GM19455 (cell line): ENCODE measurements at regions not wholly inside any gene's neighbourhood (a gene's known extent, or its start where the extent isn't known, plus 50 kb on each side); places are given as distances from the start of the nearest gene placed in this dataset.
"Not testable (repeated sequence)": the region's sequence is repeated elsewhere in the genome, so short reads cannot be mapped to it uniquely, and the experiment has no call there.

Experiments
- ATAC-seq: cut with Tn5 transposase; IDR thresholded peaks from one replicate; pipeline ENCODE4 v1.9.1; 2021; ENCODE audit not compliant: unreplicated experiment

DNA sequence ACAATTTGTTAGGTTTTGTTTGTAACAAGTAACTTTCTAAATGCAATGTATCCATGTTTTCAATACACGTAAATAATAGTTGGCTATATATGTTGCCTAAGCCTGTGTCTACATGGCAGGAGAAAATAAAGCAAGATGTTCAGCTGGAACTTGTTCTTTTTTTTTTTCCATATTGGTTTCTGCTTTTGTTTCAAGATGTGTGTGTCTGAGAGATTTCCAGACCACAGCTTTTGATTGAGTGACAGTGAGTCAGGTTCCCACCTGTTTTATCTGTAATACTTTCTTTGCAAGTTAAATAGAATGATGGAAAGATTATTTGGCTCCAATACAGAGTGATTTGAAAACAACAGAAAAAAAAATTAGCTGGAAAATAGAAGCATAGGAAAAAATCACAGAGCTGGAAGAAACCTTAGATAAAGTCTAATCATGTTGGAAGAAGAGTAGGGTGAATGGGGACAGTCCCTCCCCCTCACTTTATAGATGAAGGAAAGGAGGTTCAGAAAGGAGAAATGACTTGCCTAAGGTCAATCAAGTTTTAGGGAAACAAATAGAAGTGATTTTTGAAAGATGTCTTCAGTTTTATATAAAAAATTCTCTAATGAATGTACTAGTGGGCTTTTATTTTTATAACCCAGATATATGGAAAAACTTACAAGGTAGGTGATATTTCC lies 150.9 kb upstream of the STMND1 start:
- ATAC-seq, result no peak

DNA sequence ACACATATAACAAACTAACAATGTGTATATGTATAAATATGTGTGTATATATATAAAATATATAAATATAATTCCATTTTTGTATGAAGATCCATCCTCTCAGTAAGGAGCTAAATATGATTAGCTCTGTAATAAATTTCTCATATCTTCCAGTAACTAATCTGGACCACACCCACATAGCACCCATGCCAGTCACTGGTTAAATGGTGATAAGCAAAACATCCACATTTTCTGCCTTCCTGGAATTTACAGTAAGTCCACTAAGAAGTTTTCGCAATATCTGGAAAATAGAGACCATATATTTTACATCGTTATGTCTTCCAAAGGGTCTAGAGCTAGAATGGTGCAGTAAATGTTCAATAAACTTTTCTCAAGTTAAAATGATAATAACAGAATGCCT lies 151.5 kb upstream of the STMND1 start:
- no peak for ATAC-seq

DNA sequence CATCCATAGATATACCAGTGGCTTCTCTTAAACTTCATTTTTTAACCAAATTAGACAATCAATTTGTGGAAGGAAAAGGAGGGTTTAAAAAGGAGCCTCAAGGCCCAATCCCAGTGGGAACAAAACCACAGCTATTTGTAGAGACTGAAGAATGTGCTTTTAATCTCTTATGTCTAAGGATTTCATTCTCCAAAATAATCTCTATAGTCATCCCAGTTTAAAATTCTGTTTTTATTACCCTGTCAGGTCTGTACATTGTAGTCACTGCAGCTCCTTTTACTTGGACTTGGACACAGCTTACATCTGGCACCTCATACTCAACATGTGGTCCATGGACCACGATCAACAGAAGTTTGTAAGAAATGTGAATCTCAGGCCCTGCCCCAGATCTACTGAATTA lies 152.1 kb upstream of the STMND1 start:
- no peak for ATAC-seq

DNA sequence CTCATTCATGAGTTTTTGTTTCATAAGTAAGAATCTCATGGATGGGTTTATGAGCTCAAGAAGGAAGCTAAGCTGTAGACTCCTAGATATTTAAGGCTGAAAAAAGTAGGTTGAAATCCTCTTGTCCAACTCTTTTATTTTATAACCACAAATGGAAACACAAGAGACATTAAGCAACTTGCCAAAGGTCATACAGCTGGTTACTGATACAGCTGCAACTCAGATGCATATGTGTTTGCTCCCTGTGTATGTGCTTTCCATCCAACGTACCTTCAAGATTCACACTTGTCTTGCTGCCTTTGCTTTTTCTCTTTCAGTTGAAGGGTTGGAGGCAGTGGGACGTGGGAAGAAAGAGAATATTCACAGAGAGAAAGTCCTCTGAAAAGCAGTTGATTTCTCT lies 153.5 kb upstream of the STMND1 start:
- ATAC-seq, result no peak

DNA sequence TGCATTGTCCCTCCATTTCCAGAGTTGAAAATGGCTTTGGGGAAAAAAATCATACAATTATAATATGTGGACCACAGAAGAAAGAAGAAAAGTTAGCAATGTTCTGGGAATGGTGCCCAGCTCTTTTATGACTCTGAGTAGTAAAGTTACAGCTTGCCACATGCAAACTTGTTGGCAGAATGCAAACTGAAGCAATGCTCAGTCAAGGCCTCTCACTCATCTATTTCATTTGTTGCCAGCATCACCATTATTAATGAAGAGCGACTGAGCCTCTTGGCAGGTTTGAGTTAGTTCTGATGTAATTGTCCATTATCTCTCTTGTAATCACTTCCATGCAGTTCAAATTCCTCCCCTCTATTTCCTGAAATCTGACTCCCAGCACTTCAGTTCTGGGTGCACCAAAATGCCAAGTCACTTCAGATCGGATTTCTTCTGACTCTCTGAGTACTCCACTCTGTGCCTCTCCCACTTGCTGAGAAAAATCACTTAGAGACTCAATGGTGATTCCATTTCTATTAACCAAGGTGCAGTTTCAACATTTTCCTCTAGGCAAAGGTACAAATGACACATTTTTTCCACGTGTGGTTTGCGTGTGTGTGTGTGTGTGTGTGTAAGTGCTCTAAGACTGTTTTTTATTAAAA lies 154.4 kb upstream of the STMND1 start:
- no peak for ATAC-seq

DNA sequence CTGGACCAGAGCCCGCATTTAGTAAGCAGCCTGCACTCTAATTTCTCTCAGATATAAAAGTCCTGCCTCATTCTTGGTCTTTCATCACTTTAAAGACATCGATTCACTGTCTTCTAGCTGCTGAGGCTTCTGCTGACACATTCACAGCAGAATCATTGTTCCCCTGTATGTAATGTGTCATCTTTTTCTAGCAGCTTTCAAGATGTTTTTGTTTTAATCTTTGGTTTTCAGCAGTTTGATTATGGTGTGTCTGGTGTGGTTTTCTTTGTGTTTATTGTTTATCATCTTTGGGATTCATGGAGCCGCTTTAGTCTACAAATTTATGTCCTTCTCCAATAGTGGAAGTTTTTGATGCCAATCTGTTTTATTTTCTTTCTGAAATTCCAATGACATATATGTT lies 157.3 kb upstream of the STMND1 start:
- ATAC-seq, result no peak

DNA sequence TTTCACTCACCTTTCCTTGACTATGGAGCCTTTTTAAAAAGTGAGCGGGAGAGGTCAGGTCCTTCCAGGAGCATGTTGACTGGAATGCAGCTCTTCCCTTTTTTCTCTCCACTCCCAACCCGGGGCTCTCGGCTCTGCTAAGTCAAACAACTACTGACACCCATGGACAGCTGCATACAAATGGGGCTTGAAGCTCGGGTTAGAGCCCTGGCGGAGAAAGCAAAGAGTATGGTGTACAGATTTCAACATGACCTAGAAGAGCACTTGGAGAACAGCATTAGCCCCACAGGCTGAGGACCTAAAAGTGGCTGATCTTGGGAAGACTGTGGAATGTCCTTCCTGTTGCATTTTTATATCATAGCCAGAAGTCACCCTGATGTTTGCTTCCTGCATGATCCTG lies 162.0 kb upstream of the STMND1 start:
- no peak for ATAC-seq

DNA sequence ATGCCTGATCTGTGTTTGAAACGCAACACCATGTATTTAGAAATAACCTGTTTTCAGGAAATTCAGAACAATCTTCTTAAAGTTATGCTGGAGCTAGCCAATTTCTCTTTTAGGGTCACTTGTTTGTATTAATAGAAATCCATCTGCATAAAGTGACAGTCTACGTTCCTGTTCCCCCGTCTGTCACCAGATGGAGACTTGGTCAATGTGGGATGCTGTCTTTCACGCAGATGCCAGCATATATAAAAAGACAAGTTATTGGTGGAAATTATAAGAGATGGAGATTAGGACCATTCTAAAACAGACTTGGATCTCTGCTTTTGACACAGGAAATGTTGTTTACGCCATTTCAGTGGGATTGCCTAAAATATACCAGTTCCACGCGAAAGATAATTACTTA lies 162.5 kb upstream of the STMND1 start:
- no peak for ATAC-seq

DNA sequence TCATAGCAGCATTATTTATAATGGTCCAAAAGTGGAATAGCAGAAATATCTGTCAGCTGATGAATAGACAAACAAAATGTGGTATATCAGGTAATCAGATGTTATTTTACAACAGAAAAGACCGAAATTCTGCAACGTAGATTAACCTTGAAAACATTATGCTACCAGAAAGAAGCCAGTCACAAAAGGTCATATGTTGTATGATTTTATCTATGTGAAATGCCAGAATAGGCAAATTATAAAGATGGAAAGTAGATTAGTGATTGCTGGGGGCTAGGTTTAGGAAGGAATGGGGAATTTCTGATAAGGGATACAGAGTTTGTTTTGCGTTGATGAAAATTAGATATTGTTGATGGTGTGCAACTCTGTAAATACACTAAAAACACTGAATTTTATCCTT lies 165.0 kb upstream of the STMND1 start:
- no peak for ATAC-seq

DNA sequence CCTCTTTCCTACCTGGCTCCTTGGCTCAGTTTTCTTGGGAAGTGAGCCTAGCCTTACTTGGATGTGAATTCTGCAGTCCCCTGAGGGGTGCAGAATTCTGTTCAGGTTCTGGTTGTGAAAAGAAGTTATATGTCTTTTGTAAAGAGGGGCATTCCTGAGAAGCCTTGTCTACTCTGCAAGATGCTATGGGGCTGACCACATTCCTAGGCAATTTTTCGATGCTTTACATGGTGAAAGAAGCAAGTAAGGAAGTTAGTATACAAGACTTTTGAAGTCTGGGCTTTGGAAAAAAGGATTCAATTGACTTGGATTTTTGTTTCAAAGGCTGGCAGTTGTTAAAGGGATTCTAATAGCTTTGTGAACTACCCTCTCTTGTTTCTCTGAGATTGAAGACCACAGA lies 167.9 kb upstream of the STMND1 start:
- no peak for ATAC-seq

DNA sequence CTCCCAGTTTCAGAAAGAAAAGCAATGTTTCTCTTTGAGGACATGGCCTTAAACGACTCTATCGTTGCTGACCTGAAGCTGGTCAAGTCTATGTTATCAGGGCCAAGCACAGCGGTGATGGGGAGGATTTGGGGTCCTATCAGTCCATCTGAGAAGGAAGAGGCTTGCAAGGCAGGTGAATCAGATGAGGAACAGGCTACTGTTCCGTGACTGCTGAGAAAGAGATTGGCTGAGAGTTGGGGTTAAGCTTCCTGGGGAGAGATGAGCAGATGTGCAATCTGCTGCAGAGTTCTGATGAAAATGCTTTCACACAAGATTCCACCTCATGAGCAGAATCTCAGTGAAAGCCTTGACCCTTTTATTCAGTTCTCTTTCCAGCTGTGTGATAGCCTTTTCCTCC lies 168.3 kb upstream of the STMND1 start:
- no peak for ATAC-seq

DNA sequence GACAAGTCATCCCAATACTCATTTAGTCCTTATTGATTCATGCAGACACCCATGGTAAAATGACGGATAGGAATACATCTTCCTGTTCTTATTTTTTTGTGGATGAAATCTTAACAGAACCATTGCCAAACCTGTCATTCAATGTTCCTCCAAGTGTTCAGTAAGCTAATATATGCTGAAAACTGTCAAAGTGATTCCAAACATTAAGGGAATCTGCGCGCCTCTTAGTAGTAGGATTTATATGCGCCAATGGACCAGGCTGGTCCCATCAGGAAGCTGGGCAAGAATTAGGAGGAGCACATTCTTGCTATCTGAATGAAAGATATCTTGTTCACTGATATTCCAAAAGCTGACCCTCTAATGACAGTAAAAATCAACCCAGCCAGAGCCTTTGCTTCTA lies 168.9 kb upstream of the STMND1 start:
- no peak for ATAC-seq

DNA sequence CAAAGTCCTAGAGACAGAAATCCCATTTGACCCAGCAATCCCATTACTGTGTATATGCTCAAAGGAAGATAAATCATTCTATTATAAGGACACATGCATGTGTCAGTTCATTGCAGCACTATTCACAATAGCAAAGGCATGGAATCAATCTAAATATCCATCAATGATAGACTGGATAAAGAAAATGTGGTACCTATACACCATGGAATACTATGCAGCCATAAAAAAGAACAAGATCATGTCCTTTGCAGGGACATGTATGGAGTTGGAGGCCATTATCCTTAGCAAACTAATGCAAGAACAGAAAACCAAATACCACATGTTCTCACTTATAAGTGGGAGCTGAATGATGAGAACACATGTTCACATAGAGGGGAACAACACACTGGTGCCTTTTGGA lies 169.8 kb upstream of the ATXN1 start:
- ATAC-seq, result not testable (repeated sequence)

DNA sequence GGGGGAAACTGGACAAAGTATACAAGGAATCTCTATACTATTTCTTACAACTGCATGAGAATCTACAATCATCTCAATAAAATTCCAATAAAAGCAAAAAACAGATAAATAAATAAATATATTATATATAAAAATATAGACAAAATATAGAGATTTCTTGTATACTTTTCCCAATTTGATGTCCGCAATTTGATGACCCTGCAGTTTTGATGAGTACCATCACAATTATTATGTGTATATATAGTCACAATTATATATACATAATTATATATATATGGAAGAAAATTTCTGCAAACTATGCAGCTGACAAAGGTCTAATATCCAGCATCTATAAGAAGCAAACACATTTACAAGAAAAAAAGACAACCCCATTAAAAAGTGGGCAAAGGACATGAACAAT lies 169.2 kb upstream of the ATXN1 start:
- no peak for ATAC-seq

DNA sequence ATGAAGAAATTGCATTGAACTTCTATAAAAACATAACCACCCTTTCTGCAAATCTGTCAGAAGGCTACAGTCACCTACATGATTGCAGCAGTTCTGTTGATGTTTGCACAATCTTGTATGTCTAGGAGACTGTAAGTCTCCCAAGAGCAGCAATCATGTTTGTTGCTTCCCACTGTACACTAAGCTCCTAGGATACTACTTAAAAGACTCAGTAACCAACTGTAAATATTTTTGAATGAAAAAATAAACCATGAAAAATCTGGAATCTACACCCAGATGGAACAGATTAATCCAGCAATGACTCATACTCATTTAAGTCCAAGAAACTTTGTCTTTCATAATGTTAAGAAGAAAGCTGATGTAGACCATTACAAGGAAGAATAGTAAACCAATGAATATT lies 168.5 kb upstream of the ATXN1 start:
- ATAC-seq, result no peak

DNA sequence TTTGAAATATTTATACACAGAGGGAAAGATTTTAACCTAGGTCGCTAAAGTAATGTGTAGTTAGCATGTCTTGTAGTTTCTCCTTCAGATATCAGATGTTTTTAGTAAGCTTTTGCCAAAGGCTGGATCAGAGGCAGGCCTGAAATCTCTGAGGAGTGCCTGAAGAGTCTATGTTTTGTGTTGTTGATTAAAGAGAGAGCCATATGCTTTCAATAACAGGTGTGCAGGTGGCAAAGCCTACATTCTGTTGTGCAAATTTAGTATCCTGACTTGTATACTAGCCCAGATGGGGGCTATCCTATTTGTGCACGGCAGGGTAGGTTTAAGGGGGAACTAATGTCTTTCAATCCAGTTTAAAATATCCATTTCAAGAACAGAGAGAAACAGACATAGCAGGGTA lies 167.1 kb upstream of the ATXN1 start:
- ATAC-seq, result no peak

DNA sequence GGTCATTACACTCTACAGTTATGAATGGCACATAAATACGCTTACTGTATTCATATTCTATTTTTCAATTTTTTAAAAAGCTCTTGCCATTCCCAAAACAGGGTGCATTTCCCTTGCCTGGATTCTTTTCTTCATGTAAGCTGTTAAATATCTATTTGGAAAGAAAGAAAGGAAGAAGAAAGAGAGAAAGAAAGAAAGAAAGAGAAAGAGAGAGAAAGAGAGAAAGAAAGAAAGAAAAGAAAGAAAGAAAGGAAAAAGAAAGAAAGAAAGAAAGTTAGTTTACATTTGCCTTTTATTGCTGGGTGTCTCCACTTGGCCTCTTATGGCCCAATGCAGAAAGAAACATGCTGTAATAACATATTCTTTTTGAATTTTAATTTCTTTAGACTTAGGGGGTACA lies 165.9 kb upstream of the ATXN1 start:
- no peak for ATAC-seq

DNA sequence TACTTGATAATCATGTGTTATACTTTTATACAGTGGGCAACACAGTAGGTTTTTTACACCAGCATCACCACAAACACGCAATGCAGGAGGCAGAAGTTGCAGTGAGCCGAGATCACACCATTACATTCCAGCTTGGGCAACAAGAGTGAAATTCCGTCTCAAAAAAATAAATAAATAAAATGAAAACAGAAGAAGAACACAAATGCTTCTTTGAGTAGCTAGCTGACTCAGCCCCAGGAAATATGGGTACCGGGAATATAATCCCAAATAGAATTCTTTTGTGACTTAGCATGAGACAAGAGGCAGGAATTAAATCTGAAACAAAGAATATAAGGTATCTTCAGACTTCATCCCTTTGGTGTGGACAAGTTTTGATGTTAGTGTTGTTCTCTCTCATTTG lies 164.2 kb upstream of the ATXN1 start:
- no peak for ATAC-seq

DNA sequence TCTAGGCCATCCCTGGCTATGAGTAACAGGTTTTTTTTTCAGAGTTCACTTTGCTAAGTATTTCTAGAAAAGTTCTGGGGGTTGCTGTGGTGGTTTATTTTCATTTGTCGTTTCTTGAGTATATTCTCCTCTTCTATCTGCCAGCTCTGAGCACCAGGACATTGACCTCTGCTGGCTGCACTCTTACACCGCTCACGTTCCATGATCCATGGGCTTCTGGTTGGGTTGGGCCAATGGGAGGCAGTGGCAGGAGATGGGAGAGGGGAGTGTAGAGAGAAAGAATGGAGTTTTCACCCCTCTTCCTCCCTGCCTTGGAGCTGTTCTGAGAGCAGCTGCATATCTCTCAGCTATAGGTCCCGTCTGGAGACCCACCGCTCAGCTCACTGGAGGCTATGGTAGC lies 161.0 kb upstream of the ATXN1 start:
- no peak for ATAC-seq

DNA sequence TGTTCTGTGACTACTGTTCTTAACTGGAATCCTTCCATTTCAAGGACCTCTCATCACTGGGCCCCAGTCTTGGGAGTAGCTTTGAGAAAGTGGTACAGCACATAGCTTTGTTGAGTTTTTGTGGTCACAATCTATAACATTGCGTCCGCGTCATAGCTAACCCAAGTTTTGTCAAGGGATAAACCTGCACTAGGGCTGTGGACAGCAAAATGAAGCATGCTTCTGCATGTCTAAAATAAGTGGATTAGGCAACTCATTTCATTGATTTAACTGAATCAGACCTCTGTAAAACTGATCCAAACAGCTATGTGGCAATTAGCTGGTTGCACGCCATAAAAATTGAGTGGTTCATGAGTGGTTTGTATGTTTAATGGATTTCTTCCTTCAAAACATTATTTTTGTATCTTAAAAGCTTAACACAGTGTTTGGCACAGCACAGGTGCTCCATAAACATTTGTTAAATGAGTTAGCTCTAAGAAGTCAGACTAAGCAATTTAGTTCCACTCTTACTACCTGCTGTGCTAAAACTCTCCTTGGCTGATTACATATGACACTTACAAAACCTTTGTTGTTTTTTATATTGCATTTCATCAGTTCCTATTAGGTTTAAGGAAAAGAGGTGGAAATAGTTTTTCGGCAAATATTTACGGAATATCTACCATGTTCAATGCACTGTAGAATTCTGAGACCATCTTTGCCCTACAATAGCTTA lies 160.3 kb upstream of the ATXN1 start:
- no peak for ATAC-seq

DNA sequence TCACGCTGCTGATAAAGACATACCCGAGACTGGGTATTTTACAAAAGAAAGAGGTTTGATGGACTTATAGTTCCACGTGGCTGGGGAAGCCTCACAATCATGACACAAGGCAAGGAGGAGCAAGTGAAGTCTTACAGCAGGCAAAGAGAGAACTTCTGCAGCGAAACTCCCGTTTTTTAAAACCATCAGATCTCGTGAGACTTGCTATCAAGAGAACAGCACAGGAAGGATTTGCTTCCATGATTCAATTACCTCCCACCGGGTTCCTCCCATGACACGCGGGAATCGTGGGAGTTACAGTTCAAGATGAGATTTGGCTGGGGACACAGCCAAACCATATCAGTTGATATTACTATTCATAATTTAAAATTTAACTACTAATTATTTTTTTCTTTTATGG lies 157.3 kb upstream of the ATXN1 start:
- no peak for ATAC-seq

DNA sequence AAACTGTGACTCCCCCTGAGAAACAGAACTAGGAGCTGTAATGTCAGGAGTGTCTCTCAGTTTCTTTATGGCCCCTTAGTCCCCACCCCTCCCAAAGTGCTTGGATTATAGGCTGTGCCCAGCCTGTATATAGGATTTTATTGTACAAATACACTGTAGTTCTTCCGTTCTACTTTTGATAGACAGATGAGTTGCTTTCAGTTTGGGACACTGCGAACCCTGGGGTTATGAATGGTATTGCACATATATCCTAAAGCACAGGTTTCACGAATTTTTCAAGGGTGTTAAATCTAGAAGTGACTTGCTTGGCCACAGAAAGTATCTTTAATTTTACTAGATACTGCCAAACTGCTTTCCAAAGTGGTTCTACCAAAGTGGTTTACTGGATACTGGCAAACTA lies 152.9 kb upstream of the ATXN1 start:
- no peak for ATAC-seq

DNA sequence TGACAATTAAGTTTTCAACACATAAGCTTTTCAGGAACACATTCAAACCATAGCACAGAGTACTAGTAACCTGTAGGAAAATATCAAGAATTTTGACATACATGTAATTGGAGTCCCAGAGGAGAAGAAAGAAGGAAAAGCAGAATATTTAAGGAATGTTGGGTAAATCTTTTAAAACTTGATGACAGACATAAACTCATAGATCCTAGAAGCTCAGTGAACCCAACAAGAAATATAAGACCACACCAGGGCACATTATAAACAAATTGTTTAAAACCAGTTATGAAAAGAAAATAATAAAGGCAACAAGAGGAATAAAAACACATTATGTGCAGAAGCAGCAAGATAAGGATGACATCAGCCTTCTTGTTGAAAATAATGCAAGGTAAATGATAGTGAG lies 151.5 kb upstream of the ATXN1 start:
- no peak for ATAC-seq
